Upper lobe of right lung (tissue), 1 donor: ENCODE measurements at regions not wholly inside any gene's neighbourhood (a gene's known extent, or its start where the extent isn't known, plus 50 kb on each side); places are given as distances from the start of the nearest gene placed in this dataset.

Experiments
- ATAC-seq: fragments of 200-7000 bp; cut with Tn5 transposase; one replicate; pipeline ENCODE4 v1.9.1; 2020; ENCODE audit warnings: mild to moderate bottlenecking, moderate library complexity
- DNase-seq: peaks from one replicate; pipeline ENCODE4 v3.0.0-alpha.2; 2020
- H3K27ac ChIP-seq: fragments of 200-600 bp; one replicate; pipeline ENCODE4 v1.8.0; 2022
- H3K27me3 ChIP-seq: fragments of 200-600 bp; one replicate; pipeline ENCODE4 v1.8.0; 2022; ENCODE audit warnings: mild to moderate bottlenecking
- H3K36me3 ChIP-seq: fragments of 200-600 bp; one replicate; pipeline ENCODE4 v1.8.0; 2022
- H3K4me1 ChIP-seq: fragments of 200-600 bp; one replicate; pipeline ENCODE4 v1.8.0; 2022
- H3K4me3 ChIP-seq: fragments of 200-600 bp; one replicate; pipeline ENCODE4 v1.8.0; 2022; ENCODE audit warnings: mild to moderate bottlenecking
- H3K9me3 ChIP-seq: fragments of 200-600 bp; one replicate; pipeline ENCODE4 v1.8.0; 2022
- intact Hi-C: fragments of 100-400 bp; cut with DNase I; formaldehyde crosslinking; loops from one replicate; pipeline ENCODE4 v1.11.0; 2022
- TF ChIP-seq, protein P1 (sequence below): fragments of 200-600 bp; IDR thresholded peaks from one replicate; pipeline ENCODE4 v1.8.0; 2022; ENCODE audit warnings: antibody characterized with exemption
- donor health status: DM: no; HTN: yes; CAD: no; lungs with severe emphysema.

DNA sequence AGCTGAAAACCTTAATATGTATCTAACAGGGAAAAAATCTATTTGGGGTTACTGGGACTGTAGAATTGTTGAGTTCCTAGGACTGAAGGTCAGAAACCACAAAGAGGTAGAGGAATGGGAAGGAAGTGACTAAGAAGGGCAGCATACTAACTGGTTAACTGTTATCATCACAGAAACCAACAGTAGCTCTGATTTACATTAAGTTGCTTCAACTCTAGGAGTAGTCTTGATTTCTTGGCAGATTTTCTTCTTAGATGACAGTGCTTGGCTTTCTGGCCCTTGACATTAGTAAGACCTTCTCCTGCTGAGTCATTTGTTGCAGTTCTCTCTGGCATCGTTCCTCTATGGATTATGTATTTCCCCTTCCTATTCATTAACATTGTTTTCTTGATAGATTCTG is 116.1 kb upstream of the RASA1 start:
- Histone ChIP-seq H3K27ac (no peak overlapping the region), H3K27me3 (no peaks in the 10 kb centered on the region), H3K9me3 (no peaks in the 10 kb centered on the region), H3K4me1 (no peaks in the 10 kb centered on the region), H3K36me3 (no peaks in the 10 kb centered on the region), H3K4me3 (no peak overlapping the region)
- TF ChIP-seq, protein P1, sequence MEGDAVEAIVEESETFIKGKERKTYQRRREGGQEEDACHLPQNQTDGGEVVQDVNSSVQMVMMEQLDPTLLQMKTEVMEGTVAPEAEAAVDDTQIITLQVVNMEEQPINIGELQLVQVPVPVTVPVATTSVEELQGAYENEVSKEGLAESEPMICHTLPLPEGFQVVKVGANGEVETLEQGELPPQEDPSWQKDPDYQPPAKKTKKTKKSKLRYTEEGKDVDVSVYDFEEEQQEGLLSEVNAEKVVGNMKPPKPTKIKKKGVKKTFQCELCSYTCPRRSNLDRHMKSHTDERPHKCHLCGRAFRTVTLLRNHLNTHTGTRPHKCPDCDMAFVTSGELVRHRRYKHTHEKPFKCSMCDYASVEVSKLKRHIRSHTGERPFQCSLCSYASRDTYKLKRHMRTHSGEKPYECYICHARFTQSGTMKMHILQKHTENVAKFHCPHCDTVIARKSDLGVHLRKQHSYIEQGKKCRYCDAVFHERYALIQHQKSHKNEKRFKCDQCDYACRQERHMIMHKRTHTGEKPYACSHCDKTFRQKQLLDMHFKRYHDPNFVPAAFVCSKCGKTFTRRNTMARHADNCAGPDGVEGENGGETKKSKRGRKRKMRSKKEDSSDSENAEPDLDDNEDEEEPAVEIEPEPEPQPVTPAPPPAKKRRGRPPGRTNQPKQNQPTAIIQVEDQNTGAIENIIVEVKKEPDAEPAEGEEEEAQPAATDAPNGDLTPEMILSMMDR, result no peak
- DNase-seq (no peak), ATAC-seq (no peak)
- intact Hi-C loops, result no loop called here

DNA sequence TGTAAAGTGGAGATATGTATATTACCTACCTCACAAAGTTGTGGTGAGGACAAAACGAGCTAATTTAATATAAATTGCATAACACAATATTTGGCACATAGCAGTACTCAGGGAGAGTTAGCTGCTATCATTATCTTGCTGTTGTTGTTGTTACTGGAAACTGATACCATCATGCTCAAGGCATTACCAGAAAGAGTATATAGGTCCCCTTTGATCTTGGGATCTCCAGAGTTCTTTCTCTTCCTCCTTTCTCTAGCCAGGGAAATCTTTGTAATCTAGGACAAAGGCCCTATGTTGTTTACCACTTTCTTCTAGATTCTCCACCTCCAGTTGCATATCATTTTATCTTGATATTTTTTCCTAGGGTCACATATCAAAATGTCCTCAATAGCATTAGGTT is 114.8 kb upstream of the RASA1 start:
- Histone ChIP-seq H3K36me3 (no peaks in the 10 kb centered on the region), H3K4me3 (no peak overlapping the region), H3K27me3 (no peaks in the 10 kb centered on the region), H3K27ac (no peak overlapping the region), H3K9me3 (no peaks in the 10 kb centered on the region), H3K4me1 (no peaks in the 10 kb centered on the region)
- ATAC-seq (no peak), DNase-seq (no peak)
- TF ChIP-seq, protein P1, result no peak
- intact Hi-C loops, result no loop called here

DNA sequence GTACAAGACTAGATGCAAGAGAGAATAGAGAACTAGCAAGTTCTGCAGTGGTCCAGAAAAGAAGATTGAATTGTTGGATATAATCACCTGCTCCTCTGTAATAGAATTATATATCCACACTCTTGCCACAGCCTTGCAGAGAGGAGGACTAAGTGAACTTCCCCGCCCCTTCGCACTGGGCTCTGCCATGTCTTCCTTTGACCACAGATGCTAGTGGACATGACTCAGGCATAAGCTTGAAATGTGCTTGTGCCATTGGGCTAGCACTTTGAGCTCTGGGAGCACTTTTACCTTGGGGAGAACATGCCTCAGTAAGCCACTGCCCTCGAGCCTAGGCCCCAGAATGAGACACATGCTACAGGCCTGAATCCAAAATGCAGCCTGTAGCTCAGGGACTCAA is 113.5 kb upstream of the RASA1 start:
- no peaks in the 10 kb centered on the region for H3K27me3 ChIP-seq
- no peak overlapping the region for H3K27ac ChIP-seq
- DNase-seq (no peak), ATAC-seq (no peak)
- no peaks in the 10 kb centered on the region for H3K36me3 ChIP-seq
- no peaks in the 10 kb centered on the region for H3K4me1 ChIP-seq
- intact Hi-C loops, result no loop called here
- H3K4me3 ChIP-seq, result no peak overlapping the region
- TF ChIP-seq, protein P1, result no peak
- H3K9me3 ChIP-seq, result no peaks in the 10 kb centered on the region

DNA sequence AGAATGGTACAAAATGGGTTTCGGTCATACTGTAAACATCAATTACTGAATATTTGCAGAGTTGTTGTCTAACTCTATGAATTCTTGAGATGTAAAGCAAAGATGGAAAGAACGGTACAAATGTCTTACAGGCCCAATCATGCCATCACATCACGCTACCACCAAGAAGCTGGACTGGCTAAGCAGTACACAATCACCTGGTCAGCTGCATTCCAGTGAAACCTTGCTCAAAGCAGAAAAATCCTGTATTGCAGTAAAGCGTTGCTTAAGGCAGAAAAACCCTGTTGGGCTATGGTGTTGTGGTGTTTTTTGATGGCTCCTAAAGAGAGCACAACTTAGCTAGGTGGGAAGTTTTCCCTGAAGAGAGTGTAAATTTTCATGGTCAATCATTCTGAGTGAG is 112.6 kb upstream of the RASA1 start:
- Histone ChIP-seq H3K4me3 (no peak overlapping the region), H3K4me1 (no peaks in the 10 kb centered on the region), H3K27me3 (no peaks in the 10 kb centered on the region), H3K27ac (no peak overlapping the region), H3K9me3 (no peaks in the 10 kb centered on the region), H3K36me3 (no peaks in the 10 kb centered on the region)
- intact Hi-C loops, result no loop called here
- ATAC-seq (no peak), DNase-seq (no peak)
- TF ChIP-seq, protein P1, result no peak

DNA sequence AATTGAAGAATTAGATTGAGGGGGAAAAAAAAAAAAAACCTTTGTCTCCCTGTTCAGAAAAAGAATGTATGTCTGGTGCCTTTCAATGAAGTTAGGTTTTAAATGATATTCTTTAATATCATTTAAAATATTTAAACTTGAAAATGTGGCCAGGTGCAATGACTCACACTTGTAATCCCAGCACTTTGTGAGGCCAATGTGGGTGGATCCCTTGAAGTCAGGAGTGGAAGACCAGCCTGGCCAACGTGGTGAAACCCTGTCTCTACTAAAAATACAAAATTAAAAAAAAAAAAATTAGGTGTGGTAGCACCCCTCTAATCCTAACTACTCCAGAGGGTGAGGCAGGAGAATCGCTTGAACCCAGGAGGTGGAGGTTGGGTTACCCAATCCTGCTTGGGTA is 111.1 kb upstream of the RASA1 start:
- Histone ChIP-seq H3K4me1 (no peaks in the 10 kb centered on the region), H3K4me3 (no peak overlapping the region), H3K27ac (no peak overlapping the region), H3K9me3 (no peaks in the 10 kb centered on the region), H3K27me3 (no peaks in the 10 kb centered on the region), H3K36me3 (no peaks in the 10 kb centered on the region)
- intact Hi-C loops, result no loop called here
- TF ChIP-seq, protein P1, result no peak
- DNase-seq (no peak), ATAC-seq (no peak)

DNA sequence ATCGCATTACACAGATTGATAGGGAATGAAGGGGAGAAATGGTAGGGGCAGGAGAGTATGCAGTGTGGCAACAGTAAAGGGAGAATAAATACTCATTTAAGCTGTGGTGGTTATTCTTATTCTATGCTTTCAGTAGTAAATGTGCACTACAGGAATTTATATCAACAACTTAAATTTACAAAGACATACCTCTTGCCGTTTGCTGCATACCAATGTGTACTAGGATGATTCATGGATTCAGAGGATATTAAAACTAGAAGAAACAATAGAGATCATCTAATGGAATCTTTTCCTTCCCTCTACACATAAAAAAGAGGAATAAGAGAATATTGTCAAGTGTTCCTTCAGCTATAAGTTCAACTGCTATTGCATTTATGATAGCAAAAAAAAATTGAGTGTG is 103.3 kb upstream of the RASA1 start:
- DNase-seq, result no peak
- Histone ChIP-seq H3K4me1 (no peaks in the 10 kb centered on the region), H3K27ac (no peak overlapping the region), H3K27me3 (no peaks in the 10 kb centered on the region), H3K36me3 (no peaks in the 10 kb centered on the region), H3K9me3 (no peaks in the 10 kb centered on the region), H3K4me3 (no peak overlapping the region)
- TF ChIP-seq, protein P1, result no peak
- no peak for ATAC-seq
- intact Hi-C loops, result no loop called here
